ENCODE measurements at regions not wholly inside any gene's neighbourhood (a gene's known extent, or its start where the extent isn't known, plus 50 kb on each side); places are given as distances from the start of the nearest gene placed in this dataset.

- TF ChIP-seq CTCF (IDR thresholded peaks at IDR 0.05; ENCODE audit: low read depth, low read length): no peak
- no peak for TF ChIP-seq EZH2phosphoT487 (IDR thresholded peaks at IDR 0.05; ENCODE audit: low read depth)
Measured at GRCh38 chr12:39685854-39686657, 66.5 kb upstream of the ABCD2 start.

All from OCI-LY3 (cell line).